HL-60 (cell line): ENCODE measurements at regions not wholly inside any gene's neighbourhood (a gene's known extent, or its start where the extent isn't known, plus 50 kb on each side); places are given as distances from the start of the nearest gene placed in this dataset.
"Not testable (repeated sequence)": the region's sequence is repeated elsewhere in the genome, so short reads cannot be mapped to it uniquely, and the experiment has no call there.

Experiments used
- DNase-seq, 2 experiments: peaks; one replicate each; pipeline ENCODE4 v3.0.0-alpha.2; 2010 to 2020; ENCODE audit warnings: low read depth in 1 of 2, low spot score in 1 of 2
- H3K27ac ChIP-seq: fragments of 250-450 bp; sonication (Bioruptor Pico); replicated peaks from 2 replicates; pipeline ENCODE4 v1.5.1; 2020; ENCODE audit warnings: mild to moderate bottlenecking, moderate library complexity
- H3K27me3 ChIP-seq: fragments of 250-450 bp; sonication (Bioruptor Pico); 2 replicates; pipeline ENCODE4 v1.5.1; 2021; ENCODE audit warnings: mild to moderate bottlenecking, moderate library complexity; ENCODE audit not compliant: insufficient read depth, poor library complexity, severe bottlenecking
- H3K4me3 ChIP-seq: replicated peaks from 2 replicates; pipeline ENCODE4 v1.5.1; 2011; ENCODE audit warnings: mild to moderate bottlenecking, control low read depth, low read length; ENCODE audit not compliant: insufficient read depth
- GABPA ChIP-seq: IDR thresholded peaks from 2 replicates; pipeline ENCODE4 v1.6.1; 2012; ENCODE audit warnings: low read depth
- POLR2AphosphoS5 ChIP-seq: IDR thresholded peaks from 2 replicates; pipeline ENCODE4 v1.6.1; 2012; ENCODE audit warnings: low read depth
- SPI1 ChIP-seq: IDR thresholded peaks from 2 replicates; pipeline ENCODE4 v1.6.1; 2012; ENCODE audit warnings: low read depth, mild to moderate bottlenecking, borderline replicate concordance
- TF ChIP-seq, protein P1 (sequence below): IDR thresholded peaks from one replicate; pipeline ENCODE4 v1.5.1; 2011; ENCODE audit warnings: low read length, control low read depth, inconsistent platforms; ENCODE audit not compliant: insufficient read depth
- TF ChIP-seq, protein P2 (sequence below): IDR thresholded peaks from 2 replicates; pipeline ENCODE4 v1.6.1; 2012; ENCODE audit warnings: low read depth; ENCODE audit not compliant: insufficient replicate concordance

- Histone ChIP-seq H3K4me3 (no peak overlapping the region), H3K27me3 (no peaks in the 10 kb centered on the region), H3K27ac (no peak overlapping the region)
- no peak for DNase-seq
- TF ChIP-seq, protein P1, sequence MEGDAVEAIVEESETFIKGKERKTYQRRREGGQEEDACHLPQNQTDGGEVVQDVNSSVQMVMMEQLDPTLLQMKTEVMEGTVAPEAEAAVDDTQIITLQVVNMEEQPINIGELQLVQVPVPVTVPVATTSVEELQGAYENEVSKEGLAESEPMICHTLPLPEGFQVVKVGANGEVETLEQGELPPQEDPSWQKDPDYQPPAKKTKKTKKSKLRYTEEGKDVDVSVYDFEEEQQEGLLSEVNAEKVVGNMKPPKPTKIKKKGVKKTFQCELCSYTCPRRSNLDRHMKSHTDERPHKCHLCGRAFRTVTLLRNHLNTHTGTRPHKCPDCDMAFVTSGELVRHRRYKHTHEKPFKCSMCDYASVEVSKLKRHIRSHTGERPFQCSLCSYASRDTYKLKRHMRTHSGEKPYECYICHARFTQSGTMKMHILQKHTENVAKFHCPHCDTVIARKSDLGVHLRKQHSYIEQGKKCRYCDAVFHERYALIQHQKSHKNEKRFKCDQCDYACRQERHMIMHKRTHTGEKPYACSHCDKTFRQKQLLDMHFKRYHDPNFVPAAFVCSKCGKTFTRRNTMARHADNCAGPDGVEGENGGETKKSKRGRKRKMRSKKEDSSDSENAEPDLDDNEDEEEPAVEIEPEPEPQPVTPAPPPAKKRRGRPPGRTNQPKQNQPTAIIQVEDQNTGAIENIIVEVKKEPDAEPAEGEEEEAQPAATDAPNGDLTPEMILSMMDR = no peak
- TF ChIP-seq GABPA = no peak
- TF ChIP-seq, protein P2, sequence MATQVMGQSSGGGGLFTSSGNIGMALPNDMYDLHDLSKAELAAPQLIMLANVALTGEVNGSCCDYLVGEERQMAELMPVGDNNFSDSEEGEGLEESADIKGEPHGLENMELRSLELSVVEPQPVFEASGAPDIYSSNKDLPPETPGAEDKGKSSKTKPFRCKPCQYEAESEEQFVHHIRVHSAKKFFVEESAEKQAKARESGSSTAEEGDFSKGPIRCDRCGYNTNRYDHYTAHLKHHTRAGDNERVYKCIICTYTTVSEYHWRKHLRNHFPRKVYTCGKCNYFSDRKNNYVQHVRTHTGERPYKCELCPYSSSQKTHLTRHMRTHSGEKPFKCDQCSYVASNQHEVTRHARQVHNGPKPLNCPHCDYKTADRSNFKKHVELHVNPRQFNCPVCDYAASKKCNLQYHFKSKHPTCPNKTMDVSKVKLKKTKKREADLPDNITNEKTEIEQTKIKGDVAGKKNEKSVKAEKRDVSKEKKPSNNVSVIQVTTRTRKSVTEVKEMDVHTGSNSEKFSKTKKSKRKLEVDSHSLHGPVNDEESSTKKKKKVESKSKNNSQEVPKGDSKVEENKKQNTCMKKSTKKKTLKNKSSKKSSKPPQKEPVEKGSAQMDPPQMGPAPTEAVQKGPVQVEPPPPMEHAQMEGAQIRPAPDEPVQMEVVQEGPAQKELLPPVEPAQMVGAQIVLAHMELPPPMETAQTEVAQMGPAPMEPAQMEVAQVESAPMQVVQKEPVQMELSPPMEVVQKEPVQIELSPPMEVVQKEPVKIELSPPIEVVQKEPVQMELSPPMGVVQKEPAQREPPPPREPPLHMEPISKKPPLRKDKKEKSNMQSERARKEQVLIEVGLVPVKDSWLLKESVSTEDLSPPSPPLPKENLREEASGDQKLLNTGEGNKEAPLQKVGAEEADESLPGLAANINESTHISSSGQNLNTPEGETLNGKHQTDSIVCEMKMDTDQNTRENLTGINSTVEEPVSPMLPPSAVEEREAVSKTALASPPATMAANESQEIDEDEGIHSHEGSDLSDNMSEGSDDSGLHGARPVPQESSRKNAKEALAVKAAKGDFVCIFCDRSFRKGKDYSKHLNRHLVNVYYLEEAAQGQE = no peak
- no peak for TF ChIP-seq SPI1
- no peak for TF ChIP-seq POLR2AphosphoS5
Measured at GRCh38 chr6:137303441-137303840, 84.3 kb upstream of the IFNGR1 start.

- H3K27ac ChIP-seq = no peak overlapping the region
- no peaks in the 10 kb centered on the region for H3K27me3 ChIP-seq
- no peak for TF ChIP-seq SPI1
- TF ChIP-seq, protein P2 = no peak
- no peak for TF ChIP-seq POLR2AphosphoS5
- TF ChIP-seq GABPA = no peak
- TF ChIP-seq, protein P1 = no peak
- no peak for DNase-seq
- no peak overlapping the region for H3K4me3 ChIP-seq
Measured at GRCh38 chr6:137299681-137300080, 80.5 kb upstream of the IFNGR1 start.

GRCh38 chr6:137297887-137298286 is 78.7 kb upstream of the IFNGR1 start:
- Histone ChIP-seq H3K27ac (no peak overlapping the region), H3K4me3 (no peak overlapping the region), H3K27me3 (no peaks in the 10 kb centered on the region)
- TF ChIP-seq, protein P1 = no peak
- peak; percentile 43; the same call in 1 of the 2 replicates for TF ChIP-seq SPI1
- peak in 1 of 2 experiments; percentile 34 for DNase-seq

DNA sequence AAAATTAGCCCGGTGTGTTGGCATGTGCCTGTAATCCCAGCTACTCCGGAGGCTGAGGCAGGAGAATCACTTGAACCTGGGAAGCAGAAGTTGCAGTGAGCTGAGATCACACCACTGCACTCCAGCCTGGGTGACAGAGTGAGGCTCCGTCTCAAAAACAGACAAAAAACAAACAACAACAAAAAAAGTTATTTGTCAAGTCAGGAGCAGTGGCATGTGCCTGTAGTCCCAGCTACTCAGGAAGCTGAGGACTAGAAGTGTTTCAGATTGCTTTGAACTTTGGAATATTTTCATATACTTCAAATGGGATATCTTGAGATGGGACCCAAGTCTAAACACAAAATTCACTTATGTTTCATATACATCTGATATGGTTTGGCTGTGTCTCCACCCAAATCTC is 73.1 kb upstream of the IFNGR1 start:
- DNase-seq, H3K27me3 ChIP-seq, H3K27ac ChIP-seq, H3K4me3 ChIP-seq: not testable (repeated sequence)
